Peyer's patch (tissue), 4 donors: ENCODE measurements at regions not wholly inside any gene's neighbourhood (a gene's known extent, or its start where the extent isn't known, plus 50 kb on each side); places are given as distances from the start of the nearest gene placed in this dataset.

Experiments used
- CTCF ChIP-seq, 6 experiments: fragments of 450-650 bp in 4 of 6; fragments of 200-600 bp in 2 of 6; sonication (generic) in 1 of 6; IDR thresholded peaks; one replicate each; pipeline ENCODE4 v1.5.1; 2017 to 2019; ENCODE audit warnings: antibody characterized with exemption in 6 of 6, mild to moderate bottlenecking in 3 of 6, moderate library complexity in 1 of 6
- POLR2A ChIP-seq, 2 donors: fragments of 450-650 bp; IDR thresholded peaks; one replicate each; pipeline ENCODE4 v1.5.1; 2017; ENCODE audit warnings: antibody characterized with exemption in 2 of 2, mild to moderate bottlenecking in 2 of 2, moderate library complexity in 2 of 2

- TF ChIP-seq POLR2A (IDR thresholded peaks at IDR 0.05) (no peak), CTCF (IDR thresholded peaks at IDR 0.05) (no peak)
These were observed 528.9 kb downstream of the COL12A1 start for GRCh38 chr6:74676906-74677305.
